ENCODE measurements at regions not wholly inside any gene's neighbourhood (a gene's known extent, or its start where the extent isn't known, plus 50 kb on each side); places are given as distances from the start of the nearest gene placed in this dataset.

GRCh38 chr5:32991421-32991815, 280.3 kb downstream of the NPR3 start:
- DNase-seq, result no peak

DNA sequence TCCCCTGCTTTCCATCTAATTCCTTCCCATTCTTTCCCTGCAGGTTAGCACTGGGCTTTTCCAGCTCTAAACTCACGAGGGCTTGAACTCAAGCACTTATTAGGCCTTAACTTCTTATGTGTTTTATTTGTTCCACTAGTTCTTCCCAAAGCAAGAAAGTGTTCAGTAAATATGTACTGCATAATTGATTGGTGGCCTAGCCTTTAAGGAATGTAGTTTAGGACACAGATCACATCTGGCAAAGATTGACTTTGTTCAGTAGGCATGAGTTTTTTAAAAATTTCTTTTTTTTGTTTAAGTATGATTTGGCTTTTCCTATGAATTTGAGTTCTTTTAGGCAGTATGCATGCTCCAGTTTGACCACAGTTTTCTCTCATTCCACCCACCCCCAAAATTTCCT, 285.2 kb downstream of the NPR3 start:
- no peak for DNase-seq

DNA sequence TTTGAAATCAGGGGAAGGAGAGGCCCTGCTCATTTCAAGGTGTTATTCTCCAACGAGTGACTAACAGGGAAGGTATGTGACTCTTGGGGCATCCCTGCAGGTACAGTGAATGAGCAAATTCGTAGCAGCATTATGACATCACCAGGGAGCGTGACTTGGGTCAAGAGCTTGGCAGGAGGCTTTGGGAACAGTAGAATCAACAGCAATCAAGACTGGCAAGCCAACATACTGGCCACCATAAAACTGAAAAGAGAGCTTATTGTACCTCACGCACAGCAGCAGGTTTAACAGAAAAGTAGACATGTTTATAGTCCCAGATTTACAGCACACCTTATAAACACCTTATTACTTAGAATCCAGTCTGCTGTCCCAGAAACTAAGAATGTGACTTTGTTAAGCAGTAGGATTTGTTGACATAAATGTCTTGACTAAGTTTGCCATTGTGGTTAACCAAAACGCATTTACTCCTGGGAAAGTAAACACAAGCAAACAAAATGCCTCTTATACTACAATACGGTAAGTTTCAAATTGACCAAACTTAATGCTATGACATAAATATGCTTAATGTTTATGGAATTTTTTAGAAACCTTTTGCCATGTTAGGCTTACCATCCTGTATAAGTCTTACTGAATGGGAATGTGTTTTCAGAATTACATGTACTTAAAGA, 297.8 kb downstream of the NPR3 start:
- no peak for DNase-seq

GRCh38 chr5:33010846-33011245, 299.7 kb downstream of the NPR3 start:
- DNase-seq, result no peak

DNA sequence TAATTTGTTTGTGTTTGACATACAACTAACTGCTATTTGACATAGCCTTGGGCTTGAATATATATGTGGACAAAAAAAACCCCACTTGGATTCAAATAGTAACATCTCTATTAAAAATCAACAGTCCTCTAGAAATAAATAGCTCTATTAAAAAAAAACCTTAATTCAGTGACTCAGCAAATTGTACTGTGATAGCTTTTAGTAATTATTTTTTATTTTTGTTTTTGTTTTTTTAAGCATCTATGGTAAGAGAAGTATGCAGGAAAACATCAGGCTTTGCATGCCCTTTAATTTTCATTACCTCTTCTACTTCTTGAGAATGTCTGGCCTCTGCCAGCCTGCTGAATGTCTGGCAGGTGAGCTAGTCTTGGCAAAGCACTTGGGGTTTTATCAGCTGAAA, 300.7 kb downstream of the NPR3 start:
- no peak for DNase-seq

GRCh38 chr5:33023649-33024048, 312.5 kb downstream of the NPR3 start:
- no peak for DNase-seq

DNA sequence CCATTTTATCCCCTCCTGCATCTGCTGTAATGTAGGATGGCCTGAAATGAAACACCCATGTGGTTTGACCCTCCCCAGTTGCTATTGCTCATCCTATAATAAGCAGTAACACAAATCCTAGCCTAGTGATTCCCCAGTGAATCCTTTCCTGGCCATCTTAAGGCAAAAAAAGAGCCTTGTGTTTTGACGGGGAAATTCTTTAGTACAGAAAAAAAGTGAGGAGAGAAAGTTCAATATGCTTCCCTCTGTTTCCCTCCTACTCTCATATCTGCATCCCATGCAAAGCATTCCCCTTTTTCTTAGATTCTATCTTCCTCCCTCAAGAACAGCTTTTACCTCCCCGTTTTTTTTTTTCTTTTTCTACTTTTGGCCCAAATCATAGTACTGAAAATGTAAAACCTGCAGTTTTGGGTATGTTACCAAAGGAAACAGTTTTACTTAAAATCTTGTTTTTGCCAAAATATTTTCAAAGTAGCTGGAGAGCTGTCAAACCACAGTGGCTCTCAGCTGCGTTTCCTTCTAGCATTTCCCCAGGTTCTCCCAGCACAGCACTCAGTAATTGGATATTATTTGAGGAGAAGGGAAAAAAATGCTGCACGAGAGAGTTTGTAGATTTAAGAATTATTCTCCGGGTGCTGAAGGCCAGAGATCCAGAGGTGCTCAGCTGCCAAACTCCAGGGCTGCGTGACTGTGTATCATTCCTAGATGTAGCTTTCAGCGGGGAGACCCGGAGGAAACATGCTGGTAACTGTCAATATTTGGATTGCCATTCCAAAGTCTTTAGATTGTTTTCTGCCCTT, 321.4 kb downstream of the NPR3 start:
- DNase-seq, result no peak

DNA sequence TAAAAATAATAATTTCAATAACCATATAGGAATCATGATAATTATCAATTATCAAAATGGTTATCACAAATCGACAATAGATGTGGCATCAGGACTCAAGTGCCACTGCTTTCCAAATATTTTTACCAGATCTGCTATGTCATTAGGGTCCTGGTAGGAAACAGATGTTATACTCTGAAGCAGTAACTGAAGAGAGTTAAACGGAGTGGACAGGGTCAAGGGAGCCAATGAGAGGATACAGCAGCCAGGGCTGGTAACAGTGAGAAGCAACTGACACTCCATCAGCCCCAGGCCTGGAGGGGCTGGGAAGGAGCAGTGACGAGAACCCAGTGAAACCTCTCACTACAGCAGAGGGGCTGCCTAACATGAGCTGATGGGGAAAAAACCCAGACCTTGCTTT, 322.4 kb downstream of the NPR3 start:
- no peak for DNase-seq

- DNase-seq, result no peak
Observed at GRCh38 chr5:33034777-33035176, 323.7 kb downstream of the NPR3 start.

GRCh38 chr5:33035851-33036527, 324.9 kb downstream of the NPR3 start:
- DNase-seq, result no peak

- DNase-seq, result no peak
Observed at GRCh38 chr5:33037076-33037475, 326.0 kb downstream of the NPR3 start.

DNA sequence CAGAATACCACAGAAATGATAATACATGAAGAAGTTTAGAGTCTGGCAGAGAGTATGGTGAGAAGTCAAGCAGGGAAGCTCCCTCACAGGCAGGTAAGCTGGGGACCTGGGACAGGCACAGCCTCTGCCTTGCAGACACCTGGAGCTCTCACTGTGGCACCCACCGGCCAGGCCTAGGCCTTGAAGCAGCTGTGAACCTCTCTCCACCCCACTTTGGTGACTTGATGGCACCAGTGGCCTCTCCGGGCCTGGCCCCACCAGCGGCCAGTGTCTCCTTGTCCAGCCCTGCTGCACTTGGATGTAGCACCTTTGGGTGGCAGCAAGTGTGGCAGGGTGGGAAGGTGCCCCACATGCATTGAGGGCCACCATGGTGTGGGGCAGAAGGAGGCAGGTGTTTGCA, 330.5 kb downstream of the NPR3 start:
- DNase-seq, result no peak

GRCh38 chr5:33043343-33043997, 332.3 kb downstream of the NPR3 start:
- DNase-seq, result no peak

- no peak for DNase-seq
Observed at GRCh38 chr5:33046091-33046490, 335.0 kb downstream of the NPR3 start.

DNA sequence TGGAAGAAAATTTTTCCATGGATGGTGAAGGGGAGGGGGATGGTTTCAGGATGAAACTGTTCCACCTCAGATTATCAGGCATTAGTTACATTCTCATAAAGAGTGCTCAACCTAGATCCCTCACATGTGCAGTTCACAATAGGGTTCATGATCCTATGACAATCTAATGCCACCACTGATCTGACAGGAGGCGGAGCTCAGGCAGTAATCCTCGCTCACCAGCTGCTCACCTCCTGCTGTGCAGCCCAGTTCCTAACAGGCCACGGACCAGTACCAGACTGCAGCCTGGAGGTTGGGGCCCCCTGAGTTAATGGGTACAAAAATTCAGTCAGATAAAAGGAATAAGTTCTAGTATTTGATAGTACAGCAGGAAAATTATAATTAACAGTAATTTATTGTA, 337.2 kb downstream of the NPR3 start:
- no peak for DNase-seq

DNA sequence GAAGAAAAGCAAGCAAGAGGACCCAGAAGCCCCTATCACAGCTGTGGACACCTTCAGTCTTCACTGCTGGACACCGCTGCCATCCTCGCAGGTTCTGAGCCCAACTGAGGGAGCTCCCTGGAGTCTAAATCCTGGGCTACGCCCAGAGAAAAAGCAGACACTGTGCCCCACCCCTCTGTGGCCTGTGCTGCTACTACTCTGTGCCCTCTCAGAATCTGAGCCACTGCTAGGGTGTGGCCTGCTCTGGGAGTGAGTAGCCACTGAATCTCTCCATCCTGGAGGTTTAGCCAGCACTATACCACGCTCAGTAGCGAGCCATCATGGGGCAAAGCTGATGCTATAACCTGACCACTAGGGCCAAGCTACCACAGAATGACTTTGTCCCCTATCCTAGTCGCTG, 338.2 kb downstream of the NPR3 start:
- no peak for DNase-seq

DNA sequence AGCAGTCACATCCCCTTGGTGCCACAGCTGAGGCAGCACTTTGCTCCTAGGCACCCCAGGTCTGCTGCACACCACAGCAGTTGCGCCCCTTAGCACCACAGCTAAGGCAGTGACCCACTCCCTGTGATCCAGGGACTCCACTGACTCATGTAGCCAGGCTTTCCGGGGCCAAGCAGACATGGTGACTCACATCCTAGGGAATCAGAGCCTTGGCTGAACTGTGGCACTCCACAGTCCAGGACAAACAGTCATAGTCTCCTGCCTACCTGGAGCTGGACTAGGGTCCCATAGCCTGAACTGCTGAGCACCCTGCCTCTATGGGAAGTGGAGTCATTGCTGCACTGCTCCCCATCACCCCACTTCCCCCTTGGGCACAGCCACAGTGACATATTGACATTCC, 338.7 kb downstream of the NPR3 start:
- DNase-seq, result no peak

DNA sequence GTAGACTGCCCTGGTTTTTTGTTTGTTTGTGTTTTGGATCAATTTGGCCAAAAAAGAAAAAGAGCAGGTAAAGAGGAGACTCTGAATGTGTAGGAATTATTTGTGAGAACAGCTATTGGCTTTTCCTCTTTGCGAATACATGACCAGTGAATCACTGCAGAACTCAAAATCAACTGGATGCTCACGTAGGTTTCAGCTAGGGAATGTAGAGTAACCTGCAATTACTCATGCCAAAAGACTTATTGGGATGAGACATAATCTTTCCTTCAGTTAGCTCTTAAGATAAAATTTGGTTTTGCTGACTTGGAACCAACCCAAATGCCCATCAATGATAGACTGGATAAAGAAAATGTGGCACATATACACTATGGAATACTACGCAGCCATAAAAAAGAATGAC, 348.0 kb downstream of the NPR3 start:
- DNase-seq, result no peak

- no peak for DNase-seq
Observed at GRCh38 chr5:33065131-33065530, 354.0 kb downstream of the NPR3 start.

DNA sequence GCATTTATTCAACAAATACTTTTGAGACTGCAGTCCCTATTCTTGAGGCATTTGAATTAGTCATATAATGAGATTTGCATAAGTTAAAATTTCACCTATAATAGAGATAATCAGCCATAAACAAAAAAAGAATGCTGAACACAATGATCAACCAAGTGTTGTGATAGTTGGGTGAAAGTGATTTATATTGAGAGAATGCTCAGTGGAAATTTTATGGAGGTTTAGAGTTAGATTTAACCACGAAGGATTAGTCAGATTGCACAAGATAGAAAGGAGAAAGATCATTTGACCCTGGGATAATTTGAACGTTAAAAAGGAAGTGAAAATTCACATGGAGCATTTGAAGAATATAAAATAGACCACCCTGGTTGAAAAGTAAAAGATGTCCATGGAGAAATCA, 356.2 kb downstream of the NPR3 start:
- DNase-seq, result no peak

DNA sequence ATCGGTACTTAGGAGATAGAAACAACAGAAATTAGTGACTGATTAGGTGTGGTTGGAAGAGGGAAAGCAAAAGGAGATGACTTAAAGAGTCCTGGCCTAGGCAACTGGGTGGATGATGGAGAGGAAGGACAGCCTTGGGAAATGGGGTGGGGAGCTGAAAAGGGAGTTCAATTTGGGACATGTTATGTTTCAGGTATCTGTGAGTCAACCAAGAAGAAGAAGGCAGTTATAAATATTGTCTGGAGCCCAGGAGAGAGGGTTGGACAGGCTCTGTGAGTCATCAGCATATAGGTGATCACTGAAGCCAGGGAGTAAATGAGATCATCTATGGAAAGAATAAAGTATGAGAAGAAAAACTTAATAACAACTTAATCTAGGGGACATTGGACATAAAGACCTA, 357.7 kb downstream of the NPR3 start:
- DNase-seq, result no peak

- DNase-seq, result no peak
Observed at GRCh38 chr5:33072296-33072695, 361.2 kb downstream of the NPR3 start.

DNA sequence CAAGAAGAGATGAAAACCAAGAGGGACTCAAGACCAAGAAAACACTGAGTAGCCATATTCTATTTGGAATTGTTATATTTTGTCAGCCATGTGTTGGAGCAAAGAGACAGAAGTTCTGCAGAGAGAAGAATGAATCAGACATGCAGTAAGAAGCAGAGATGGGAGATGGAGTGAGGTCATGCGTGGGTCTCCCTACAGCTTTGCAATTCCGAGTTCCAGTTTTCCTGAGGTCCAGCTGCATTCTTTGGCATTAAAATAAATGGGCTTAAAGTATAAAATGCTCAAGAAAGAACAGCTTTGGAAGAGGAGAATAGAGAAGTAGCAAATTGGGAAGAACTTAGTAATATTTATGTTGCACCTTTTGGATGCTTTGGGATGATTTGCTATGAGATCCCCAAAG, 361.6 kb downstream of the NPR3 start:
- no peak for DNase-seq

DNA sequence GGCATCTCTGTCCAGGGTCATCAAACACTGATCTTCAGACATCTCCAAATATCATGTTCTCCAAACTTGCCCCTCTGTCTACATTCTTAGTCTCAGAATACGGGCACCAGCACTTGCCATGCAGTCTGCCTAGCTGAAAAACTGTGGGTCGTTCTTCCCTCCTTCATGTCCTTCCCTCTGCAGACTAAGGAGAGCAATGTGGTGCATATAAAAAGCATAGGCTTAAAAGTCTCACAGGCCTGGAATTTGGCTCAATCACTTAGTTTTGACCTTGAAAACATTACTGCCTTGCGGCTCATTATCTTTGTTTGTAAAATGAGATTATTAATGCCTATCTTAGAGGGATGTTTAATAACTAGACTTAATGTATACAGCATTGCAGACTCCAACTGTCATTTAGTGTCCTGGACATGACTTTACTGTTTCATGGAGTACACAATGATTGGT, 362.8 kb downstream of the NPR3 start:
- no peak for DNase-seq
